Right renal cortex interstitium (tissue), 3 donors: ENCODE measurements at regions not wholly inside any gene's neighbourhood (a gene's known extent, or its start where the extent isn't known, plus 50 kb on each side); places are given as distances from the start of the nearest gene placed in this dataset.
"Not testable (repeated sequence)": the region's sequence is repeated elsewhere in the genome, so short reads cannot be mapped to it uniquely, and the experiment has no call there.

Experiments used
- DNase-seq, 3 donors: peaks; one replicate each; pipeline ENCODE4 v3.0.0-alpha.2; 2013; ENCODE audit warnings: low read depth in 3 of 3, low spot score in 2 of 3

DNA sequence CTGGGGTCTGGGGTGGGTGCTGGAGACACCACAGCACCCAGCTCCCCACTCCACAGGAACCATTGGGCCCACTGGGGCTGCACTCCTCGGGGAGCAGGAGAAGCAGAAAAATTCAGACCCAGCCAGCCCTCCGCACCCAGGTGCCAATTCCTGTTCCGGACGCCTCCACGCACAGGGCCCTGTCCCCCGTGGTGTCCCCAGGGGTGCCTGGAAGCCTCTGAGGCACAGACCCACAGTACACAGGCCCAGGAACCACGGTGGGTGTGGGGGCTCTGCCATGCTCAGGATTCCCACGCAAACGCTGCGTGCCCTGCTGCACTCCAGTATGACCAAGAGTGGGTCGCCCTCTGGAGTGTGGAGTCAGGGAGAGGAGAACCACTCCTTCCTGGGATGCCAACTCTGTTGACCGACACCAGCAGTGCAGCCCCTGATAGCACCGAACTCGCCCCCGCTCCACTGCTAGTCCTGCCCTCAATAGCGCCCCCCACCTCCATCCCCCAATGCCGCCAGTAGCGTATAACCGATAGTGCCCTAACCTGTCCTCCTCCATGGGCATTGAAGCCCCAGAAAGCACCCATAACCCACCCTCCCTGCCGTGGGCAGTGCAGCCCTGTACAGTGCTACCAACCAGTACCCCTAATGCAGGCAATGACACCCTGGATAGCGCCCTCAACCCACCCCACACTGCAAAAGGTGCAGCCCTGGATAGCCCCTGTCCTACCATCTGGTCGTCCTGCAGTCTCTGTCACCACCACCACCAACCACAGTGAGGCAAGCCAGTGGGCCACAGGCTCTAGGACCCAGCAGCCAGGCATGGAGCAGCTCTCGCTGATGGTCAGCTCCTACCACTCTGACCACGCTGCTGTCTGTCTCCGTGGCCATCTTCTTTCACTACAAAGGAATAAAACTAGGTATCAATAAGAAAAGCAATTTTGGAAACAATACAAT, 2877.2 kb downstream of the RPIA start:
- not testable (repeated sequence) for DNase-seq

DNA sequence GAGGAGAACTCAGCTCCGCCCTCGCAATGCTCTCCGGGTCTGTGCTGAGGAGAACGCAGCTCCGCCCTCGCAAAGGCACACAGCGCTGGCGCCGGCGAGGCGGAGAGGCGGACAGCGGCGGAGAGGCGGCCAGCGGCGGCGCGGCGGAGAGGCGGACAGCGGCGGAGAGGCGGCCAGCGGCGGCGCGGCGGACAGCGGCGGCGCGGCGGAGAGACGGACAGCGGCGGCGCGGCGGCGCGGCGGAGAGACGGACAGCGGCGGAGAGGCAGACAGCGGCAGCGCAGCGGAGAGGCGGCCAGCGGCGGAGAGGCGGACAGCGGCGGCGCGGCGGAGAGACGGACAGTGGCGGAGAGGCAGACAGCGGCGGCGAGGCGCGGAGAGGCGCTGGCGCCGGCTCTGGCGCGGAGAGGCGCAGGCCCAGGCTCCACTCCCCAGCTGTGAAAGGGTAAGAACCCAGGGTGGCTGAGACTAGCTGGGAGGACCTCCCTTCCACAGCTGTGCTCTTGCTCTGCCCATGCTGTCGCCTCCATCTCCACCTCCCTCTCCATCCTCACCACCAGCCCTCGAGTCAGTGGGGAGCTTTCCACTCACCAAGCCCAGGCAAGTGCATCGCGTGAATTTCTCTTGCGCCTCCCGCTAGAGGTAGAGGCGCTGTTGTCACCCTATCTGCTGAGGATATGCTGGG, 2879.9 kb downstream of the RPIA start:
- not testable (repeated sequence) for DNase-seq

DNA sequence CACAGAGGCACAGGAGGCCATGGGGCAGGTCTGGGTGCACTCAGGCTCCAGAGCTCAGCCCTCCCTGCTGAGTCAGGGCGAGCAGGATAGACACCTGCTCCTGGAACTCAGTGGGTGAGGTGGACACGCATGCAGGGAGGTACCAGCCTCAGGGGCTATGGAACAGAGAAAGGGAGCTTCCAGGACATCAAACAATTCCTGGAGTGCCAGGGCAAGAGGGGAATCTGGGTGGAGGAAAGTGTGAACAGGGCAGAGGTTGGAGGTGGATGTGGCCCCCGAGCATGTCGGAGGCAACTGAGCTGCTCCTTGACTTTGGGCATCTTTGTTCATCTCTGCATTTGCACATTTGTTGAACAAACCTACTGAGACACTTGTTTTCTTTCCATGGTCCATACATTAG, 2881.5 kb downstream of the RPIA start:
- not testable (repeated sequence) for DNase-seq

DNA sequence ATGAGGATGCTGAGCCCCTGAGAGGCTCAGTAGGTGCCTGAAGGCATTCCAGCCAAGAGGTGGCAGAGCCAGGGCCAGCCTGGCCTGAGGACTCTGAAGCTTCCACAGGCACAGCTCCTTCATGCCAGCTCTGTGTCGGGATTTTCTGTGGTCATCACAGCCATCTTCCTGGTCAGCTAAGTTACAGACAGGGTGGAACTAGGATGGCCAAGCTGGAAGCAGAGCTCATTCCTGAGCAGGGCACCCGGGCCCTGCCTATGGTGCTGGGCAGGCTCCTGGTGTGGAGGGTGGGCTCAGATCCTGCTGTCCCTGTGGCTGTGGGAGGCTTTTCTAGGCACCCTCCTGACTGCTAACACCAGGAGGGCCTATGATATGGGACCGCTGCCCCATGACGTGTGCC, 2882.3 kb downstream of the RPIA start:
- DNase-seq = not testable (repeated sequence)

DNA sequence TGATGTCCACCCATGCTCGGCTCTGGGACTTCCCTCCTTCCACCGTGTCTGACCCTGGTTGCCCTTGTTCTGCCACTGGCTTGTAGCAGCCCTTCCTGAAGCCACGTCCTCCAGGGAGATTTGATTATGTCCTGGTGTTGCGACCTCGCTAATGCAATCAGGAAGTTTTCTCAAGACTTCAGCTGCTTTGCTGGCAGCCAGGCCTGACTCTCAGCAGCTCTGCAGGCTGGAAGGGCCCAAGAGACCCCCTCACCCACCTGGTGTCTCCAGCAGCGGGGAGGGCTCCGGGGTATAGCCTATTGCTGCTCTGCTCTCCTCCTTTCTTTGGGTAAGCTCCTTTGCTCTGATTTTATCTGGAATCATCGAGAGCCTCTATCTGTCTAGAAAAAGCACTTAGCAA, 2882.8 kb downstream of the RPIA start:
- not testable (repeated sequence) for DNase-seq

DNA sequence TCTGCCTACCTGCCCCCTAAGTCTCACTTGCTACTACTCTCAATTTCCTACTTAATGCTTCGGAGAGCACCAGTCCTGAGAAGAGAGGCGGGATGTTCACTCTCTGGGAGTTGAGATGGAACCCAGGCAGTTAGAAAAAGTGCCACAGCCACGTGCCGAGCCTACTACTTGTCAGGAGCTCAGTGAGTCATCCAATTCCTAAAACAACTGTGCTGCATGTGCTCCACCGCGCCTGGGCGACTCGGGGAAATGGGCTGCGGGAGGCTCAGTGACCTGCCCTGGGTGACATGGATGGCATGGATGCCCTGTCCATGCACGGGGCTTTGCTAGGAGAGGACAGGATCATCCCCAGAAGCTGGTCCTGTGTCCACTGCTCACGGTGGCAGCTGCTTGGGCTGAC, 2884.2 kb downstream of the RPIA start:
- not testable (repeated sequence) for DNase-seq

DNA sequence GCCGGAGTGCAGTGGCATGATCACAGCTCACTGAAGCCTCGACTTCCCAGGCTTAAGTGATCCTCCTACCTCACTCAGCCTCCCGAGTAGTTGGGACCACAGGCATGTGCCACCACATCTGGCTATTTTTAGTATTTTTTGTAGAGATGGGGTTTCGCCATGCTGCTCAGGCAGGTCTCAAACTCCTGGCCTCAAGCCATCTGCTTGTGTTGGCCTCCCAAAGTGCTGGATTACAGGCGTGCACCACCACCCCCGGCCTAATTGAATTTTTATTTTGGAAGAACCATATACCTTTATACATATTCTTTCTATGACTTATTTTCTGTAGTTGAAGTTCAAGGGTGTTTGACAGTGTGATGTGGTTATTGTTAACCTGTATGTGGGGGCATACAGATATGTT, 2885.9 kb downstream of the RPIA start:
- not testable (repeated sequence) for DNase-seq

DNA sequence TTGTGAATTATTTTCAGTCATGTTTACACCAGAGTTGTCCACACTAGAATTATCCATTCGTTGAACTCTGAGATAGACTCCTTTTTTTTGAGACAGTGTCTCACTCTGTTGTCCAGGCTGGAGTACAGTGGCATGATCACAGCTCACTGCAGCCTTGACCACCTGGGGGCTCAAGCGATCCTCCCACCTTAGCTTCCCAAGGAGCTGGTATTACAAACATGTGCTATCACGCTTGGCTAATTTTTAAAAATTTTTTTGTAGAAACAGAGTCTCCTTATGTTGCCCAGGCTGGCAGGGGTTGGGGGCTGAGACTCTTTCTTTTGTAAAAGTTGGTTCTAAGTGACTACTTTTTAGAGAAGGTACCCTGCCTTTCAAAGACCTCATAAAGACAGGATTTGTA, 2887.2 kb downstream of the RPIA start:
- not testable (repeated sequence) for DNase-seq

DNA sequence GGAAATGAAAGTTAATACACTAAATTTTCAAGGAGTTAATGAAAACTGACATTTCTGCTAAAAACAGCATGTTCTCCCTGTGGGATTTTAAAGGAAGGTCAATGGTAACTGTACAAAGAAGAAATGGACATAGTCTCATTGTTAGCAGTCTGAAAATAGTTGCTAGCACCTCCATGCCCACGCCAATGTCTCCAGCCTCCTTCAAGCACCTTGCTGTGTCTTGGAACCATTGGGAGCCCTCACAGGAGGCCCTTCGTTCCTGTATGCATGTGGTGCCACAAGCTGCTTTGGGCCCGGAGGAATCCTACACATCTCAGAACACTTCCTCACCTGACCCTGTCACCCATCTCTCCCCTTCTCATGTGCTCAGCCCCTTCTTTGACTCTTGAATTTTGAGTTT, 2888.1 kb downstream of the RPIA start:
- DNase-seq = not testable (repeated sequence)

DNA sequence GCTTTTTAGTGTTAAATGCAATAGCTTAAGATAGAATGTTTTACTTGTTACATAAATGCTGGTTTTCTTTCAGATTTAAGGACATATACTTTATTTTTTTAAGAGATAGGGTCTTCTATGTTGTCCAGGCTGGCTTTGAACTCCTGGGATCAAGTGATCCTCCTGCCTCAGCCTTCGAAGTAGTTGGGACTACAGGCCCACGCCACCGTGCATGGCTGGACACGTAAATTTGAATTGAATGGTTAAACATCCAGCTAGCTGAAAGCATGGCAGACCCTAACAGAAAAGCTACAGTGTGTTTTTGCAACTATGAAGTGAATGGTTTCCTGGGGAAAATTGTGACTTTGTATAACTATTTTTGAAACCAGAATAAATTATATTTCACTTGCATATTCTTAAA, 2888.6 kb downstream of the RPIA start:
- DNase-seq = not testable (repeated sequence)

DNA sequence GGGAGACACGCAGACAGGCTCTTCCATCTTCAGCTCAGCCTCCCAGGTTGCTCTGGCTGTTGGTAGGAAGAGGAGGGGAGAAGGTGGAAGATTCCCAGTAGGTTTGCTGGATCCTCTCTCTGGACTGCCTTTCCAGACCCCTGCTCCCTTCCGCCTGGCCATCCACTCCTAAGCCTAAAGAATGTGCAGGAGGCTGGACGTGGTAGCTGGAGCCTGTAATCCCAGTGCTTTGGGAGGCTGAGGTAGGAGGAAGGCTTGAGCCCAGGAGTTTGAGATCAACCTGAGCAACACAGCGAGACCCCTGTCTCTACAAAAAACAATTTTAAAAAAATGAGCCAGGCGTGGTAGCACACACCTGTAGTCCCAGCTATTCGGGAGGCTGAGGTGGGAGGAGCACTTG, 2895.6 kb downstream of the RPIA start:
- DNase-seq = not testable (repeated sequence)

DNA sequence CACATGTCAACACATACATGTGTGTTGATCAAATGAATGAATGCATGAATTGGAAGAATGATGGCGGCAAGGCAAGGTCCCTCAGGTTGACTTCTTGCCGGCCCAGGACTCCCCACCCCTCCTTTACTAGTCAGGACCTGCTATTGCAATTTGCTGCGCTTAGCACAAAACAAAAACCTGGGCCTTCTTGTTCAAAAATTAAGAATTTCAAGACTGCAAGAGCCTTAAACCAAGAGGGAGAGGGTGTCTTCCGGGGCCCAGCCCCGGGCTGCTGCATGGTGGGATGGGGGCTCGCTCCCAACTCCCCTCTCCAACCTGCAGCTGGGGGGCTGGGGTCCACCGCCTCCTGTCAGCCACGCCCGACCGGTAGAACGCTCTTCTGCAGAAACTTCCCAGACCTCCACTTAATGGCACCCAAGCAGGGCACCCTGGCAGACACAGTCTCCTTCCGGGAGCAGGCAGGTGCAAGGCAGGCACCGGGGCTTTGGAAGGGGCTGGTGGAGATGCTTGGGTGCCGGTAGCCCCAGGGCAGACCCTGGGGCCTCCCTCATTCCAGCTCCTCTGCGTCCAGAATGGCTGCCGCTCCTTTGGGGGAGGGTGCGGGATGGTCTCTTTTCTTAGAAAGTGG, 2896.5 kb downstream of the RPIA start:
- not testable (repeated sequence) for DNase-seq

DNA sequence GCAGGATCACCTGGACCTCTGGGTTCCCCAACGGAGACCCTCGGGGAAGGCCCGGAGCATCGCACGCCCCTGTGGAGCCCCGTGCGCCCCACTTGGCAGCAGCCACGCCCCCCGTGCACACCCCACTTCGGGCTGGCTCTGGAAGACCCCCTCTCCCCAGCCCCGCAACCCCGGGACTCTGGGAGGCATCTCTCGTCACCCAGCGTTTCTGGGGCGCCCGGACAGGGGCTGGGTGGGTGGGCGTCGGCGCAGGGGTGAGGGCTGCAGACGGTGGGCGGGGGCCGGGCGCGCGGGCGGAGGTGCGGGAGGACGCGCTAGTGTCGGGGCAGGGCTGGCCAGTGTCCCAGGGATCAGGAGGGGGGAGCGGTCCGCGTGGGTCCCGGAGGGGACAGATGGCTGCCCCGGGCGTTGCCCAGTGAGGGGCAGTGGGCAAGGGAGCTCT, 2897.3 kb downstream of the RPIA start:
- not testable (repeated sequence) for DNase-seq

DNA sequence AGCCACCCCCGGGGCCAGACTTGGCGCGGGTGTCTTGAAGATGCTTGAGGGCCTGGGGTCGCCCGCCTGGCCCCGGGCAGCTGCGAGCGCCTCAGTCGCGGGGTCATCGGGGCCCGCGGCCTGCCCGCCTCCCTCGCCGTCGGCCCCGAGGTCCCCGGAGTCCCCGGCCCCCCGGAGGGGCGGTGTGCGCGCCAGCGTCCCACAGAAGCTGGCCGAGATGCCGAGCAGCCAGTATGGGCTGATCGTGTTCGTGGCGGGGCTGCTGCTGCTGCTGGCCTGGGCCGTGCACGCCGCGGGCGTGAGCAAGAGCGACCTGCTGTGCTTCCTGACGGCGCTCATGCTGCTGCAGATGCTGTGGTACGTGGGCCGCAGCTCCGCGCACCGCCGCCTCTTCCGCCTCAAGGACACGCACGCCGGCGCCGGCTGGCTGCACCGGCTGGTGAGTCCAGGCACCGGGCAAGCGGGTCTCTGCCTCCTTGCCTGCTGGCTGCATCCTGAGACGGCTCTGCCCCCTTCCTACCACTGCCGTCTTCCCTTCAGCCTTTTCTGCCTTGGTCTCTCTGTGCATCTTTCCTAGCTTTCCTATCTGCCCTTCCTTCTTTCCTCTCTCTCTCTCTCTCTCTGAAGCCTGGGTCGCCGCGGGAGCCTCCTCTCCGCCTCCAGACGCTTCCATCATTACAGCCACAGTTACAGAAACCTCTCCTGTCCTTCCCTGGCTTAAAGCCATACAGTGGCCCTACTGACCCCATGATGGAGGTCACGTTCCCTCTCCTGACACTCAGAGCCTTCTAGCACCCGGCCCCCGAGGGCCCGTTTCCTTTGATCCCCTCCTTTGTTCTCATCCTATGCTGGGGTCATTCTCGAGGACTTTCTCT, 2898.2 kb downstream of the RPIA start:
- not testable (repeated sequence) for DNase-seq

DNA sequence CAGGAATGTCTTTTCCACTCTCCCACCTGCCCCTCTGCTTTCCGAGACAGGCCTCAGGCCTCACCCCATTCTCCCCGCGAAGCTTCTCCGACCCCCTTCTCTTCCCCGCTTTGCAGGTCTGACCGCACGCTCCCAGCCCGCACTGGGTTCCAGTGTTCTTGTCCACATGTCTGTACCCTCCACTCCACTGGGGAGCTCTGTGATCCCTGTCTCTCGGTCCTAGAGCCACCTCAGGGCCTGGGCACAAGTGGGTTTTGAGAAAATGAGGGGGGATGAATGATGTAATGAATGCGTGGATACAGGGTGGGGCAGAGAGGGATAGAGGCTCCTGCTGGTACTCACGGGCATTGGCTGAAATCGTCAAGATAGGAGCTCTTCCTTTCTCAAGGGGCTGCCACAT, 2898.9 kb downstream of the RPIA start:
- not testable (repeated sequence) for DNase-seq

DNA sequence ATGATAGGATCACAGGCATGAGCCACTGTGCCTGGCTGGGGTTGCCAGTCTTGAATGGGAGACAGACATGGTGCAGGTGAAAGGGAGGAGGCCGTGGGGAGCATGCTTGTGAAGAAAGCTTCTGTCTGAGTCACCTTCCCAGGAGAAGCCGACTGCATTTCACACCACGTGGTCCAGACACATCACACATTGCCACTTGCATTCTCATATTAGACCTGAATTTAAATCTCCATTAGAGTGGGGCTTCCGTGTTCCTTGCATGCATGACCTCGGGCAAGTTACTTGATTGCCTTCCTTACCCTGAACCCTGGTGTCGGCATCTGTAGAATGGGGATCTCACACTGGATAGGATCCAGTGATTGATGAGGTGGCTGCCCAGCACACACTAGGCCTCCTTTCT, 2899.6 kb downstream of the RPIA start:
- DNase-seq = not testable (repeated sequence)

DNA sequence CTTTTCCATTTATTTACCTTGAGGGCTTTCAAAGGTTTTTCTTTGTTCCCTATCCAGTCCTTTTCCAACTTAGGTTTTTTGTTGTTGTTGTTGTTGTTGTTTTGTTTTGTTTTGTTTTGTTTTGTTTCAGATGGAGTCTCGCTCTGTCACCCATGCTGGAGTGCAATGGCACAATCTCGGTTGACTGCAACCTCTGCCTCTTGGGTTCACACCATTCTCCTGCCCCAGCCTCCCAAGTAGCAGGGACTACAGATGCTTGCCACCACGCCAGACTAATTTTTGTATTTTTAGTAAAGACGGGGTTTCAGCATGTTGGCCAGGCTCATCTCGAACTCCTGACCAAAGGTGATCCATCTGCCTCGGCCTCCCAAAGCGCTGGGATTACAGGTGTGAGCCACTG, 2906.0 kb downstream of the RPIA start:
- not testable (repeated sequence) for DNase-seq

DNA sequence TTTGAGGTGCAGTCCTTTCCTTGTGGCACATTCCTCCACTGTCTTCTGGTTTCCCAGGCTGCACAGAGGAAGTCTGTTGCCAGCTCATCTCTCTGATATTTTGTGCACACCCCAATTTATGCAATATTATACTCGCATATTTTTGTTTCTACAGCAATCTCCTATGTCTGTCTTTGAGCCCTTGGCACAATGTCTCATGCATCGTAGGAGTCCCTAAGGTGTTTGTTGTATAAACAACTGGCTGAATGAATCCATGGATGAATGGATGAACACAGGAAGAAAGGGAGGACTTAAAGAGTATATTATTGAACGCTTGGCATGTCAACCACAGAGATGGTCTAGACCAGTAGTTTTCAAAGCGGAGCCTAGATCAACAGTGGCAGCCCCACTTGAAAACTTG, 2907.0 kb downstream of the RPIA start:
- DNase-seq = not testable (repeated sequence)

DNA sequence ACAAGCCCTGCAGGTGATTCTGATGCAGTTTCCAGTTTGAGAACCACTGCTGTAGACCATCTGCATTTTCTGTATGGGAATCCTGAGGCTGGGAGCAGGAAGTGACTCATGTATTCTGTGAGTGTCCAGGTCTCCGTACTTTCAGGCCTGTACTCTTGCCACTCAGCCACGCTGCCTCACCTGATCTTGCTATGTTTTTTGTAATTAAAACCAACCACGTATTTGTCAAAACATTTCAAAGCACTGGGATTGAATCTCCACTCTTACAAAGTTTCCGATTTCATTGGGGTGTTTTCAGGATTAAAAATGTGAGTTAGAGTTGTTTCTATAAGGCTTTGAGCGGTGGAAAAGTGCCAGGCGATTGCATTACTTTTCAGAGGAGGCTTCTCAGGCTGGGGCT, 2907.5 kb downstream of the RPIA start:
- DNase-seq = peak in 2 of 3 donors; percentile 27 to 45

DNA sequence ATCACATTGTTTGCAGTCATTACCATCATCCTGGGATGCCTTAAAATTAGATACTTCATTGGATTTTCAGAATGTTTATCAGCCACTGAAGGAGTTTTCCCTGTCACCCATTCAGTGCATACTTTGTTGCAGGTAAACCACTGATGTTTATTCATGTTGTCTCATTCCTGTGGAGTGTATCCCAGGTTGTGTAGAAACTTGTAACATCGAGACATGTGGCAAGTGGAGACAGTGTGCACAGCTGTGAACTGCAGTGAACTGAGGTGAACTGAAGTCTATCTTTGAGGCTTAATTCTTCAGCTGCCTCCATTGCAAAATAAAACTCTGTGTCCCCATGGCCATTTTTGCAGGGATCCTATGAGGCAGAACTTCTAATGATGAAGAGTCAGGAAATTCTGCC, 2911.4 kb downstream of the RPIA start:
- not testable (repeated sequence) for DNase-seq
